ENCODE measurements at regions not wholly inside any gene's neighbourhood (a gene's known extent, or its start where the extent isn't known, plus 50 kb on each side); places are given as distances from the start of the nearest gene placed in this dataset.

DNA sequence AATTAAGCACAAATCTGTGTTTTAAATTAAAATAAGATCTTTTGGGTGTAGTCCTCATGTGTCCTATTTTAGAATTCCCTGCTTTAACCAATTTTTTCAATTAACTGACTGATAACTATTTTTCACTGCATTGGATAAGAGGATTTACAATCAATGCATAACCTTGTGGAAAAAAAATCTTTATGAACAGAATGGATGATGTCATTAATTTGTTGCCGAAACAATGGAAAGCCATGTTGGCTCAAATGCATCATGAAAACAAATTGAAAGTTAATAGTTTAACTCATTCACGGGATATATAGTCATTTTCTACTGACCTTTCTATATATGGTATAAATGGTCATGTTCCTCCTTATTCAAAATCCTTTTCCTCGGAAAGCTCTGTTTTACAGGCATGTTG lies 82.3 kb downstream of the PRLHR start:
- DNase-seq (ENCODE audit: low read depth in 1 of 2, low spot score in 1 of 2) (no peak), ATAC-seq (no peak), FAIRE-seq (no peak)
- Histone ChIP-seq H3K9me3 (peaks cover 13% of the 10 kb centered on the region), H3K4me1 (no peaks in the 10 kb centered on the region), H3K27ac (no peak overlapping the region), H3K4me2 (no peak overlapping the region), H3K4me3 (no peak overlapping the region)
- TF ChIP-seq MAZ (IDR thresholded peaks at IDR 0.05; ENCODE audit: borderline replicate concordance, low read depth, low read length) = no peak
- TF ChIP-seq HOXA7 (CRISPR knock-in tag; IDR thresholded peaks at IDR 0.05) = no peak
- TF ChIP-seq, protein P1, sequence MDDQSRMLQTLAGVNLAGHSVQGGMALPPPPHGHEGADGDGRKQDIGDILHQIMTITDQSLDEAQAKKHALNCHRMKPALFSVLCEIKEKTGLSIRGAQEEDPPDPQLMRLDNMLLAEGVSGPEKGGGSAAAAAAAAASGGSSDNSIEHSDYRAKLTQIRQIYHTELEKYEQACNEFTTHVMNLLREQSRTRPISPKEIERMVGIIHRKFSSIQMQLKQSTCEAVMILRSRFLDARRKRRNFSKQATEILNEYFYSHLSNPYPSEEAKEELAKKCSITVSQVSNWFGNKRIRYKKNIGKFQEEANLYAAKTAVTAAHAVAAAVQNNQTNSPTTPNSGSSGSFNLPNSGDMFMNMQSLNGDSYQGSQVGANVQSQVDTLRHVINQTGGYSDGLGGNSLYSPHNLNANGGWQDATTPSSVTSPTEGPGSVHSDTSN (IDR thresholded peaks at IDR 0.05) = no peak
- no peak for TF ChIP-seq NR3C1 (IDR thresholded peaks at IDR 0.05)
- TF ChIP-seq PHF8 (IDR thresholded peaks at IDR 0.05; ENCODE audit: borderline replicate concordance, low read depth) = no peak
- TF ChIP-seq ZC3H11A (IDR thresholded peaks at IDR 0.05) = no peak
- TF ChIP-seq, protein P2, sequence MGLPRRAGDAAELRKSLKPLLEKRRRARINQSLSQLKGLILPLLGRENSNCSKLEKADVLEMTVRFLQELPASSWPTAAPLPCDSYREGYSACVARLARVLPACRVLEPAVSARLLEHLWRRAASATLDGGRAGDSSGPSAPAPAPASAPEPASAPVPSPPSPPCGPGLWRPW (IDR thresholded peaks at IDR 0.05) = no peak
- TF ChIP-seq NFE2L2 (conservative IDR thresholded peaks at IDR 0.05; ENCODE audit: low read length) = no peak
- no peak for TF ChIP-seq ATOH8 (CRISPR knock-in tag; IDR thresholded peaks at IDR 0.05; ENCODE audit: low read depth)
- TF ChIP-seq, protein P3, sequence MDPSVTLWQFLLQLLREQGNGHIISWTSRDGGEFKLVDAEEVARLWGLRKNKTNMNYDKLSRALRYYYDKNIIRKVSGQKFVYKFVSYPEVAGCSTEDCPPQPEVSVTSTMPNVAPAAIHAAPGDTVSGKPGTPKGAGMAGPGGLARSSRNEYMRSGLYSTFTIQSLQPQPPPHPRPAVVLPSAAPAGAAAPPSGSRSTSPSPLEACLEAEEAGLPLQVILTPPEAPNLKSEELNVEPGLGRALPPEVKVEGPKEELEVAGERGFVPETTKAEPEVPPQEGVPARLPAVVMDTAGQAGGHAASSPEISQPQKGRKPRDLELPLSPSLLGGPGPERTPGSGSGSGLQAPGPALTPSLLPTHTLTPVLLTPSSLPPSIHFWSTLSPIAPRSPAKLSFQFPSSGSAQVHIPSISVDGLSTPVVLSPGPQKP (IDR thresholded peaks at IDR 0.05; ENCODE audit: low read depth, low read length) = no peak
- no peak for TF ChIP-seq RFX5 (IDR thresholded peaks at IDR 0.05)
- no peak for TF ChIP-seq NPAS2 (CRISPR knock-in tag; IDR thresholded peaks at IDR 0.05; ENCODE audit: borderline replicate concordance)
- TF ChIP-seq RARB (CRISPR knock-in tag; IDR thresholded peaks at IDR 0.05) = no peak
- WGBS (ENCODE audit: missing lambda C conversion rate) = 53% methylated on average over 3 of the region's 3 CpGs
- ChIA-PET POLR2A (no interaction called here), CTCF (no interaction called here)

GRCh38 chr10:118511711-118512110 lies 83.7 kb downstream of the PRLHR start:
- no peak overlapping the region for H3K27ac ChIP-seq
- WGBS (ENCODE audit: missing lambda C conversion rate) = 37% methylated on average over 2 of the region's 2 CpGs
- FAIRE-seq = no peak
- H3K4me3 ChIP-seq = no peak overlapping the region
- POLR2A ChIA-PET = no interaction called here
- no peak overlapping the region for H3K4me2 ChIP-seq
- no peak for DNase-seq (ENCODE audit: low read depth in 1 of 2, low spot score in 1 of 2)
- TF ChIP-seq FOXS1 (CRISPR knock-in tag; IDR thresholded peaks at IDR 0.05) (no peak), HMGXB4 (CRISPR knock-in tag; IDR thresholded peaks at IDR 0.05; ENCODE audit: borderline replicate concordance) (no peak), REST (IDR thresholded peaks at IDR 0.05) (no peak), ZNF302 (CRISPR knock-in tag; IDR thresholded peaks at IDR 0.05) (no peak), CHD2 (IDR thresholded peaks at IDR 0.05; ENCODE audit: low read length, partially characterized antibody) (no peak)
- TF ChIP-seq, protein P4, sequence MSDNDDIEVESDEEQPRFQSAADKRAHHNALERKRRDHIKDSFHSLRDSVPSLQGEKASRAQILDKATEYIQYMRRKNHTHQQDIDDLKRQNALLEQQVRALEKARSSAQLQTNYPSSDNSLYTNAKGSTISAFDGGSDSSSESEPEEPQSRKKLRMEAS (IDR thresholded peaks at IDR 0.05) = no peak
- peaks cover 7% of the 10 kb centered on the region; the same call in 1 of the 3 replicates for H3K9me3 ChIP-seq
- no peaks in the 10 kb centered on the region for H3K4me1 ChIP-seq
- CTCF ChIA-PET = no interaction called here
- no peak for ATAC-seq

Measured in A549 (cell line).